Muscle layer of duodenum (tissue), 2 donors: ENCODE measurements at regions not wholly inside any gene's neighbourhood (a gene's known extent, or its start where the extent isn't known, plus 50 kb on each side); places are given as distances from the start of the nearest gene placed in this dataset.

Experiments
- H3K27ac ChIP-seq: one replicate; pipeline ENCODE4 v1.7.0; 2013; ENCODE audit warnings: mild to moderate bottlenecking, low read length
- H3K27me3 ChIP-seq: one replicate; pipeline ENCODE4 v1.7.0; 2013; ENCODE audit warnings: low read depth, mild to moderate bottlenecking, control low read depth, low read length
- H3K36me3 ChIP-seq, 2 donors: one replicate each; pipeline ENCODE4 v1.7.0; 2013; ENCODE audit warnings: low read length in 2 of 2, control low read depth in 1 of 2, mild to moderate bottlenecking in 1 of 2; ENCODE audit not compliant: insufficient read depth in 2 of 2, control insufficient read depth in 1 of 2
- H3K4me1 ChIP-seq, 2 donors: one replicate each; pipeline ENCODE4 v1.7.0; 2013; ENCODE audit warnings: low read length in 2 of 2, mild to moderate bottlenecking in 2 of 2, control low read depth in 1 of 2, moderate library complexity in 1 of 2; ENCODE audit not compliant: insufficient read depth in 2 of 2, control insufficient read depth in 1 of 2
- H3K4me3 ChIP-seq, 2 donors: one replicate each; pipeline ENCODE4 v1.7.0; 2013; ENCODE audit warnings: low read length in 2 of 2, low read depth in 1 of 2, mild to moderate bottlenecking in 1 of 2
- H3K9me3 ChIP-seq, 2 donors: one replicate each; pipeline ENCODE4 v1.7.0; 2013; ENCODE audit warnings: low read length in 2 of 2, control low read depth in 1 of 2, mild to moderate bottlenecking in 1 of 2; ENCODE audit not compliant: control insufficient read depth in 1 of 2
- donor health status: healthy.

- Histone ChIP-seq H3K27me3 (no peaks in the 10 kb centered on the region), H3K4me1 (no peaks in the 10 kb centered on the region), H3K9me3 (no peaks in the 10 kb centered on the region), H3K36me3 (no peaks in the 10 kb centered on the region), H3K4me3 (no peak overlapping the region), H3K27ac (no peak overlapping the region)
These were observed 441.1 kb upstream of the RBFOX1 start for GRCh38 chr16:6891496-6891895.

GRCh38 chr16:6888531-6888930 is 444.1 kb upstream of the RBFOX1 start:
- H3K9me3 ChIP-seq, result no peaks in the 10 kb centered on the region
- no peaks in the 10 kb centered on the region for H3K4me1 ChIP-seq
- no peaks in the 10 kb centered on the region for H3K27me3 ChIP-seq
- H3K4me3 ChIP-seq, result no peak overlapping the region
- H3K36me3 ChIP-seq, result no peaks in the 10 kb centered on the region
- H3K27ac ChIP-seq, result no peak overlapping the region

- Histone ChIP-seq H3K9me3 (no peaks in the 10 kb centered on the region), H3K27ac (no peak overlapping the region), H3K4me3 (no peak overlapping the region), H3K4me1 (no peaks in the 10 kb centered on the region), H3K27me3 (no peaks in the 10 kb centered on the region), H3K36me3 (no peaks in the 10 kb centered on the region)
These were observed 448.6 kb upstream of the RBFOX1 start for GRCh38 chr16:6884002-6884401.

- Histone ChIP-seq H3K4me1 (no peaks in the 10 kb centered on the region), H3K9me3 (no peaks in the 10 kb centered on the region), H3K36me3 (no peaks in the 10 kb centered on the region), H3K4me3 (no peak overlapping the region), H3K27me3 (no peaks in the 10 kb centered on the region), H3K27ac (no peak overlapping the region)
These were observed 452.4 kb upstream of the RBFOX1 start for GRCh38 chr16:6880263-6880662.

GRCh38 chr16:6864671-6865070 is 468.0 kb upstream of the RBFOX1 start:
- Histone ChIP-seq H3K4me3 (no peak overlapping the region), H3K4me1 (no peaks in the 10 kb centered on the region), H3K27me3 (no peaks in the 10 kb centered on the region), H3K36me3 (no peaks in the 10 kb centered on the region), H3K27ac (no peak overlapping the region), H3K9me3 (no peaks in the 10 kb centered on the region)

GRCh38 chr16:6864244-6864643 is 468.4 kb upstream of the RBFOX1 start:
- H3K4me3 ChIP-seq, result no peak overlapping the region
- H3K4me1 ChIP-seq, result no peaks in the 10 kb centered on the region
- H3K27ac ChIP-seq, result no peak overlapping the region

GRCh38 chr16:6863135-6863534 is 469.5 kb upstream of the RBFOX1 start:
- Histone ChIP-seq H3K4me1 (no peaks in the 10 kb centered on the region), H3K36me3 (no peaks in the 10 kb centered on the region), H3K9me3 (no peaks in the 10 kb centered on the region), H3K27ac (no peak overlapping the region), H3K27me3 (no peaks in the 10 kb centered on the region), H3K4me3 (no peak overlapping the region)

More at GRCh38 chr16:6864244-6864643, 468.4 kb upstream of the RBFOX1 start:
- H3K27me3 ChIP-seq, result no peaks in the 10 kb centered on the region
- H3K9me3 ChIP-seq, result no peaks in the 10 kb centered on the region
- no peaks in the 10 kb centered on the region for H3K36me3 ChIP-seq

GRCh38 chr16:6861815-6862477 is 470.7 kb upstream of the RBFOX1 start:
- H3K4me1 ChIP-seq, result no peaks in the 10 kb centered on the region
- no peaks in the 10 kb centered on the region for H3K27me3 ChIP-seq
- no peak overlapping the region for H3K27ac ChIP-seq
- H3K4me3 ChIP-seq, result no peak overlapping the region
- H3K9me3 ChIP-seq, result no peaks in the 10 kb centered on the region
- H3K36me3 ChIP-seq, result no peaks in the 10 kb centered on the region

GRCh38 chr16:6861135-6861814 is 471.4 kb upstream of the RBFOX1 start:
- Histone ChIP-seq H3K4me1 (no peaks in the 10 kb centered on the region), H3K4me3 (no peak overlapping the region), H3K36me3 (no peaks in the 10 kb centered on the region), H3K27me3 (no peaks in the 10 kb centered on the region), H3K27ac (no peak overlapping the region), H3K9me3 (no peaks in the 10 kb centered on the region)

GRCh38 chr16:6857575-6857974 is 475.1 kb upstream of the RBFOX1 start:
- H3K4me3 ChIP-seq, result no peak overlapping the region
- no peaks in the 10 kb centered on the region for H3K27me3 ChIP-seq
- no peak overlapping the region for H3K27ac ChIP-seq
- H3K4me1 ChIP-seq, result no peaks in the 10 kb centered on the region
- H3K36me3 ChIP-seq, result no peaks in the 10 kb centered on the region
- no peaks in the 10 kb centered on the region for H3K9me3 ChIP-seq

GRCh38 chr16:6856578-6856977 is 476.1 kb upstream of the RBFOX1 start:
- Histone ChIP-seq H3K4me3 (no peak overlapping the region), H3K36me3 (no peaks in the 10 kb centered on the region), H3K4me1 (no peaks in the 10 kb centered on the region), H3K9me3 (no peaks in the 10 kb centered on the region), H3K27ac (no peak overlapping the region), H3K27me3 (no peaks in the 10 kb centered on the region)

- Histone ChIP-seq H3K27me3 (no peaks in the 10 kb centered on the region), H3K4me1 (no peaks in the 10 kb centered on the region), H3K4me3 (no peak overlapping the region), H3K9me3 (no peaks in the 10 kb centered on the region), H3K27ac (no peak overlapping the region), H3K36me3 (no peaks in the 10 kb centered on the region)
These were observed 479.1 kb upstream of the RBFOX1 start for GRCh38 chr16:6853565-6853964.
